ENCODE measurements at regions not wholly inside any gene's neighbourhood (a gene's known extent, or its start where the extent isn't known, plus 50 kb on each side); places are given as distances from the start of the nearest gene placed in this dataset.

DNA sequence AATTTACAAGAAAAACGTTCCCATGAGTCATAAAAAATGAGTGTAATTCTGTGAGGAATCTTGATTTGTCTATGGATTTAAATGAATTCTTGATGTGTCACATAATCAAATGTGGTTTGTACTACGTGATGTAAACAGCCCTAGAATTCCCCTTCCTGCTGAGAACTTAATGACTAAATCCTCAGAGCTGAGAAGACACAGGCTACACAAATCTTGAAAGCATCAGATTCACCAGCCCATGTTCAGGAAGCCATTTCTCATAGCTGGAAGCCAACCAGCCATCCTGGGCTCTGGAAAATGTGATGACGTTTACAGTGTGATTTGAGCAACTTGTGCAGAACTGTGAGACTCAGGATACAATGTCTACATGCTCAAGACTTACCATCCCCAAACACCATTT is 193.7 kb upstream of the MME start:
- TF ChIP-seq, protein P1, sequence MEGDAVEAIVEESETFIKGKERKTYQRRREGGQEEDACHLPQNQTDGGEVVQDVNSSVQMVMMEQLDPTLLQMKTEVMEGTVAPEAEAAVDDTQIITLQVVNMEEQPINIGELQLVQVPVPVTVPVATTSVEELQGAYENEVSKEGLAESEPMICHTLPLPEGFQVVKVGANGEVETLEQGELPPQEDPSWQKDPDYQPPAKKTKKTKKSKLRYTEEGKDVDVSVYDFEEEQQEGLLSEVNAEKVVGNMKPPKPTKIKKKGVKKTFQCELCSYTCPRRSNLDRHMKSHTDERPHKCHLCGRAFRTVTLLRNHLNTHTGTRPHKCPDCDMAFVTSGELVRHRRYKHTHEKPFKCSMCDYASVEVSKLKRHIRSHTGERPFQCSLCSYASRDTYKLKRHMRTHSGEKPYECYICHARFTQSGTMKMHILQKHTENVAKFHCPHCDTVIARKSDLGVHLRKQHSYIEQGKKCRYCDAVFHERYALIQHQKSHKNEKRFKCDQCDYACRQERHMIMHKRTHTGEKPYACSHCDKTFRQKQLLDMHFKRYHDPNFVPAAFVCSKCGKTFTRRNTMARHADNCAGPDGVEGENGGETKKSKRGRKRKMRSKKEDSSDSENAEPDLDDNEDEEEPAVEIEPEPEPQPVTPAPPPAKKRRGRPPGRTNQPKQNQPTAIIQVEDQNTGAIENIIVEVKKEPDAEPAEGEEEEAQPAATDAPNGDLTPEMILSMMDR (IDR thresholded peaks at IDR 0.05) = no peak
- TF ChIP-seq EZH2 (IDR thresholded peaks at IDR 0.05; ENCODE audit: borderline replicate concordance, insufficient read depth, low read depth, low read length, poor library complexity, severe bottlenecking) = no peak

All from B cell (primary cell).